H9 (cell line): ENCODE measurements at regions not wholly inside any gene's neighbourhood (a gene's known extent, or its start where the extent isn't known, plus 50 kb on each side); places are given as distances from the start of the nearest gene placed in this dataset.

Experiments used
- DNase-seq: peaks from one replicate; pipeline ENCODE4 v3.0.0-alpha.2; 2017
- H2AFZ ChIP-seq: one replicate; pipeline ENCODE4 v1.6.1; 2013; ENCODE audit warnings: mild to moderate bottlenecking, low read length, control low read depth, moderate library complexity
- H2AK5ac ChIP-seq: 2 replicates; pipeline ENCODE4 v1.6.1; 2013; ENCODE audit warnings: low read length, control low read depth, mixed read lengths; ENCODE audit not compliant: insufficient read length
- H2BK120ac ChIP-seq: one replicate; pipeline ENCODE4 v1.6.1; 2013; ENCODE audit warnings: low read depth, mild to moderate bottlenecking, low read length, control low read depth, inconsistent platforms; ENCODE audit not compliant: poor library complexity, severe bottlenecking
- H2BK12ac ChIP-seq: 2 replicates; pipeline ENCODE4 v1.6.1; 2013; ENCODE audit warnings: low read length, control low read depth, mixed read lengths, low read depth; ENCODE audit not compliant: insufficient read length
- H2BK15ac ChIP-seq: 2 replicates; pipeline ENCODE4 v1.6.1; 2013; ENCODE audit warnings: low read depth, low read length, control low read depth
- H2BK20ac ChIP-seq: one replicate; pipeline ENCODE4 v1.6.1; 2013; ENCODE audit warnings: low read depth, mild to moderate bottlenecking, low read length, control low read depth, inconsistent platforms; ENCODE audit not compliant: poor library complexity, severe bottlenecking
- H2BK5ac ChIP-seq: 2 replicates; pipeline ENCODE4 v1.6.1; 2013; ENCODE audit warnings: low read length, control low read depth, mixed read lengths; ENCODE audit not compliant: insufficient read length
- H3K14ac ChIP-seq: 2 replicates; pipeline ENCODE4 v1.6.1; 2013; ENCODE audit warnings: low read length, control low read depth; ENCODE audit not compliant: insufficient read depth
- H3K18ac ChIP-seq: 2 replicates; pipeline ENCODE4 v1.6.1; 2013; ENCODE audit warnings: low read depth, mild to moderate bottlenecking, mixed read lengths, low read length, control low read depth; ENCODE audit not compliant: insufficient read length
- H3K23ac ChIP-seq: 2 replicates; pipeline ENCODE4 v1.6.1; 2013; ENCODE audit warnings: low read length, control low read depth, mixed read lengths, low read depth; ENCODE audit not compliant: insufficient read length
- H3K23me2 ChIP-seq: 2 replicates; pipeline ENCODE4 v1.6.1; 2013; ENCODE audit warnings: low read depth, mild to moderate bottlenecking, mixed read lengths, low read length, control low read depth; ENCODE audit not compliant: insufficient read length, poor library complexity, severe bottlenecking
- H3K27ac ChIP-seq: 2 replicates; pipeline ENCODE4 v1.5.1; 2013; ENCODE audit warnings: low read length, control low read depth, mixed read lengths, low read depth; ENCODE audit not compliant: insufficient read length
- H3K27me3 ChIP-seq: 2 replicates; pipeline ENCODE4 v1.6.1; 2013; ENCODE audit warnings: low read length, control low read depth, inconsistent platforms; ENCODE audit not compliant: insufficient read depth
- H3K4ac ChIP-seq: 2 replicates; pipeline ENCODE4 v1.6.1; 2013; ENCODE audit warnings: low read depth, mild to moderate bottlenecking, control low read depth, inconsistent platforms, low read length, moderate library complexity
- H3K4me1 ChIP-seq: 2 replicates; pipeline ENCODE4 v1.6.1; 2013; ENCODE audit warnings: low read length, control low read depth, inconsistent platforms; ENCODE audit not compliant: insufficient read depth
- H3K4me2 ChIP-seq: 2 replicates; pipeline ENCODE4 v1.6.1; 2013; ENCODE audit warnings: low read length, control low read depth, mixed read lengths; ENCODE audit not compliant: insufficient read length, insufficient read depth
- H3K56ac ChIP-seq: 2 replicates; pipeline ENCODE4 v1.6.1; 2013; ENCODE audit warnings: low read depth, mild to moderate bottlenecking, mixed read lengths, low read length, control low read depth; ENCODE audit not compliant: insufficient read length
- H3K79me1 ChIP-seq: 2 replicates; pipeline ENCODE4 v1.6.1; 2013; ENCODE audit warnings: low read depth, mild to moderate bottlenecking, moderate library complexity, low read length, control low read depth, inconsistent platforms; ENCODE audit not compliant: insufficient read depth, poor library complexity, severe bottlenecking
- H3K79me2 ChIP-seq: 2 replicates; pipeline ENCODE4 v1.6.1; 2013; ENCODE audit warnings: low read length, control low read depth, inconsistent platforms; ENCODE audit not compliant: insufficient read depth
- H3K9ac ChIP-seq: 2 replicates; pipeline ENCODE4 v1.6.1; 2013; ENCODE audit warnings: low read length, control low read depth, mixed read lengths; ENCODE audit not compliant: insufficient read length; ENCODE audit errors: extremely low read depth
- H3K9me3 ChIP-seq: one replicate; pipeline ENCODE4 v1.6.1; 2013; ENCODE audit warnings: low read depth, low read length, inconsistent platforms; ENCODE audit not compliant: control insufficient read depth
- H3T11ph ChIP-seq: one replicate; pipeline ENCODE4 v1.6.1; 2013; ENCODE audit warnings: mild to moderate bottlenecking, low read length, control low read depth, inconsistent platforms
- H4K20me1 ChIP-seq: one replicate; pipeline ENCODE4 v1.6.1; 2013; ENCODE audit not compliant: control insufficient read depth, insufficient read length, insufficient read depth
- H4K5ac ChIP-seq: 2 replicates; pipeline ENCODE4 v1.6.1; 2013; ENCODE audit warnings: low read depth, mild to moderate bottlenecking, mixed read lengths, low read length, control low read depth; ENCODE audit not compliant: insufficient read length
- H4K8ac ChIP-seq: replicated peaks from 2 replicates; pipeline ENCODE4 v1.6.1; 2013; ENCODE audit warnings: low read length, control low read depth, mixed read lengths, low read depth; ENCODE audit not compliant: insufficient read length
- H4K91ac ChIP-seq: 2 replicates; pipeline ENCODE4 v1.6.1; 2013; ENCODE audit warnings: low read depth, mild to moderate bottlenecking, moderate library complexity, mixed read lengths, low read length, control low read depth; ENCODE audit not compliant: insufficient read length
- H3K27ac Mint-ChIP-seq, 3 experiments: 2 replicates in 2 of 3; 3 replicates in 1 of 3; pipeline ENCODE4 v1.8.0; 2020 to 2021; ENCODE audit warnings: mixed read lengths in 3 of 3, mild to moderate bottlenecking in 1 of 3, moderate library complexity in 1 of 3
- H3K27me3 Mint-ChIP-seq: 2 replicates; pipeline ENCODE4 v1.8.0; 2021; ENCODE audit warnings: low read depth, mild to moderate bottlenecking, moderate library complexity, mixed read lengths
- H3K36me3 Mint-ChIP-seq, 3 experiments: 2 replicates in 2 of 3; 3 replicates in 1 of 3; pipeline ENCODE4 v1.8.0; 2020 to 2021; ENCODE audit warnings: low read depth in 3 of 3, mixed read lengths in 3 of 3; ENCODE audit not compliant: insufficient read depth in 1 of 3
- H3K4me1 Mint-ChIP-seq, 2 experiments: 2 replicates each; pipeline ENCODE4 v1.8.0; 2020; ENCODE audit warnings: mixed read lengths in 2 of 2
- H3K4me3 Mint-ChIP-seq, 2 experiments: 2 replicates in 1 of 2; 3 replicates in 1 of 2; pipeline ENCODE4 v1.8.0; 2020 to 2021; ENCODE audit warnings: mild to moderate bottlenecking in 2 of 2, mixed read lengths in 2 of 2, moderate library complexity in 1 of 2
- H3K9me3 Mint-ChIP-seq, 2 experiments: 2 replicates in 1 of 2; 3 replicates in 1 of 2; pipeline ENCODE4 v1.8.0; 2020; ENCODE audit warnings: mild to moderate bottlenecking in 2 of 2, mixed read lengths in 2 of 2, moderate library complexity in 1 of 2
- CTCF ChIP-seq: fragments of 200-600 bp; sonication (generic); conservative IDR thresholded peaks from 3 replicates; pipeline ENCODE4 v1.8.0; 2021; ENCODE audit warnings: antibody characterized with exemption, mild to moderate bottlenecking
- WGBS: extraction: QIAGEN DNeasy Blood & Tissue Kit; methylation state at CpG from one replicate; pipeline ENCODE4 v1.1.7; 2013; ENCODE audit warnings: missing lambda C conversion rate, low lambda C conversion rate, mixed read lengths; ENCODE audit not compliant: insufficient read length; ENCODE audit errors: extremely low coverage; 5-methylcytosine and 5-hydroxymethylcytosine counted together

GRCh38 chr10:110395350-110396283 is 90.9 kb upstream of the SMNDC1 start:
- no peak for TF ChIP-seq CTCF
- H2BK20ac ChIP-seq: no peak overlapping the region
- H3K56ac ChIP-seq: no peak overlapping the region
- H3K14ac ChIP-seq: no peak overlapping the region
- no peak overlapping the region for H2BK12ac ChIP-seq
- H3T11ph ChIP-seq: no peak overlapping the region
- no peak overlapping the region for H4K5ac ChIP-seq
- H2BK15ac ChIP-seq: no peak overlapping the region
- no peaks in the 10 kb centered on the region for H3K23me2 ChIP-seq
- H3K4me2 ChIP-seq: no peak overlapping the region
- Mint-ChIP-seq H3K4me1 (peaks cover 36 to 40% of the 10 kb centered on the region in 2 experiments), H3K27me3 (no peaks in the 10 kb centered on the region; the same call in none of the 2 replicates), H3K4me3 (no peak overlapping the region), H3K36me3 (no peaks in the 10 kb centered on the region; a peak in 1 of 7 replicates), H3K27ac (no peak overlapping the region; a peak in 1 of 7 replicates), H3K9me3 (no peaks in the 10 kb centered on the region; a peak in 1 of 5 replicates)
- H2BK120ac ChIP-seq: no peak overlapping the region
- H3K4me1 ChIP-seq: peaks cover 9% of the 10 kb centered on the region; the same call in 1 of the 2 replicates
- no peak overlapping the region for H3K4ac ChIP-seq
- H4K20me1 ChIP-seq: no peaks in the 10 kb centered on the region
- H3K79me2 ChIP-seq: no peaks in the 10 kb centered on the region
- H3K27me3 ChIP-seq: no peaks in the 10 kb centered on the region
- H3K27ac ChIP-seq: no peak overlapping the region
- no peak overlapping the region for H2AK5ac ChIP-seq
- H3K9ac ChIP-seq: no peak overlapping the region
- H4K91ac ChIP-seq: no peak overlapping the region
- H4K8ac ChIP-seq: no peak overlapping the region
- H2AFZ ChIP-seq: no peak overlapping the region
- no peak overlapping the region for H2BK5ac ChIP-seq
- no peak overlapping the region for H3K23ac ChIP-seq
- no CpG with 5 or more reads among the region's 11 CpGs for WGBS
- no peak overlapping the region for H3K18ac ChIP-seq
- H3K79me1 ChIP-seq: no peaks in the 10 kb centered on the region
- DNase-seq: no peak
- H3K9me3 ChIP-seq: no peaks in the 10 kb centered on the region
